Stimulated activated CD8-positive, alpha-beta memory T cell treated with anti-CD3 and anti-CD28 coated beads, Interleukin-4, amount 100 ng/mL, for 48 hours (primary cell): ENCODE measurements at regions not wholly inside any gene's neighbourhood (a gene's known extent, or its start where the extent isn't known, plus 50 kb on each side); places are given as distances from the start of the nearest gene placed in this dataset.

ENCODE experiments used
- DNase-seq: peaks from one replicate; pipeline ENCODE4 v3.0.0-alpha.2; 2020

DNA sequence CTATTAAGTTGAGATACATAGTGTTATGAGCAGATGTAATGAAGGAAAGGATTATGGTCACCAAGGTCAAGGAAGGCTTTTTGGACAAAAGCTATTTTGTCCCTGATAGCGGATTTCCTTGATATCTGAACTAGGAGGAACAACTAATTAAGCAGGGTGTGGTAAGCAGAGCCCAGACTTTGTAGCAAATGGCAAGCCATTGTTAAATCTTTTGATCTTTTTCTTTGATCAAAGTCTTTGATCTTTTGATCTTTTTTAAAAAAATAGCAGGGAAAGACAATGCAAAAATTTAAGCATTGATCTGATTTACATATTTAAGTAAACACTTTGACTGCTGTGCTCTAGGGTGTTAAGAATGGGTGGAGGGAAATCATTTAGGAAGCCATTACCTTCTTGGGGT, 1242.0 kb downstream of the MAT2B start:
- DNase-seq = no peak

DNA sequence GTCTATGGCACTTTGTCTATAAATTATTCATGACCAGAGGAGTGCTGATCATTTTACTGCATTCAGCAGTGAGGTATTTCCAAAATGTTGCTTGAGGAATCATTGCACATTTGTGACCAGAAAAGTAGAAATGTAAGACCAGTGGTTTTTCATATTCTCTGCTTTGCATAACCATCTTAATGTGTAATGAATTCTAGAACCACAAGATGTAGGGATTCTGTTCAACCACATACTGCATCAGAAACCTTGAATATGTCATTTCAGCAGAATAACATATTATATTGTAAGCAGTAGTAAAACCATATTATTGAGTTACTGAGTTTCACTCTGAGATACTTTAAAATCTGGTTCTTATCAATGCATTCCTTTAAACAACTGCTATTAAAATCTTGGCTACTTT, 1243.4 kb downstream of the MAT2B start:
- no peak for DNase-seq

DNA sequence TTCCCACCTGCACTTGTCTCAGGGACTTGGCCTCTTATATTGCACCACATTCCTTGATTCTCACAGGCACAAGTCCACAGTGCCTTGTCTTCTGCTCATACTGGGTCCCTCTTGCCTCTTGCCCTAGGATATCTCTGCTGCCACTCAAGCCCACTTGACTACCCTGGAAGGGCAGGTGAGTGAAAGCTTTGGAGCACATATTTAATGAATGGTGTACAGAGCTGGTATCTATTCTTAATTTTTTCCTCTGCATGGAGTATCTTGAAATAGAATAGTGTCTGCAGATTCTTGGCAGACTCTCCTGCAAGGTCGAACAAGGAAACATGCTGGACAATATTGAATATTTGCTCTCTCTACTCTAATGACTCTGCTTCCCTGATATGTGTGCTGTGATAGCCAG, 1248.0 kb downstream of the MAT2B start:
- DNase-seq = no peak

DNA sequence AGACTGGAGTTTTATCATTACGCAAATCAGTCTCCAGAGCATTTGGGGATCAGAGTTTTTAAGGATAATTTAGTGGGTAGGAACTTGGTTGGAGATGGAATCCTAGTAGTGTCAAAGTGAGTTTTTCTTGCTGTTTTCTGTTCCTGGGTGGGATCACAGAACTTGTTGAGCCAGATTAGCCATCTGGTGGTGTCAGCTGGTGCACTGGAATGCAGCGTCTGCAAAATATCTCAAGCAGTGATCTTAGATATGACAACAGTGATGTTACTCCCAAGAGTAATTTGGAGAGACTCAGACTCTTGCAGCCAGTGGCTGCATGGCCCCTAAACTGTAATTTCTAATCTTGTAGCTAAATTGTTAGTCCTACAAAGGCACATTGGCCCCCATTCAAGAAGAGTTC, 1257.8 kb downstream of the MAT2B start:
- DNase-seq = no peak

DNA sequence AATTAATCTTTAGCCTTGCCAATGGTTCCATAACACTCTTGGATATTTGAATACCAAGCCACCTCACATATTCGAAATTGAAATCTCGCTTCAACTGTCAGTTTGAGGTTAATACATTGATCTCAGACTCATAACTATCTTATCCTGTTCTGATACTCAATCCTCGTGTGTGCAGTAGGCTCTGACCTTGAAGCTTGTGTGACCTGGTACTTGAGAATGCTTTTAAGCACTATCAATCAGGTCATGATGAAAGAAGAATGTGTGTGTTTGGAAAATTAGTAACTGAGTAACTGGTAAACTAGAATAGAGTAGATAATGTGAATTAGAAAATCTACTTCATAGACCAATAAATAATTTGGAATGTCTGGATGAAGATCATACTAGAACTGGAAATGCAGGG, 1266.7 kb downstream of the MAT2B start:
- no peak for DNase-seq

DNA sequence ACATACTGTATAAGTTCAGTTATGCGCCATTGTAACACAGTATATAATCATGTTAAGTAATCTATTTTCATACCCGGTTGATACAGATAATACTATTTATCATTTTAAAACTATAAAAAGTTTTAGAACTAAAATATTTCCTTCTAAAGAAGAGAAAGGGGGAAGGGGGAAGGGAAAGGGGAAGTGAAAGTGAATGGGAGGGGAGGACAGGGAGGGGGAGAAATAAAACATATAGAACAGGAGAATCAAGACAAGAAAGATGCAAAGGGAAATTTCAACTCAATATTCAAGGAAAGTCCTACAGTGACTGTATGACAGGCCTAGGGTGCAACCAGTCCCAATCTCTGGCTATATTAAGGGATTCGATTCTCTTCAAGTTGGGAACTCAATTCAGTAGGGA, 1278.8 kb downstream of the MAT2B start:
- DNase-seq = no peak

DNA sequence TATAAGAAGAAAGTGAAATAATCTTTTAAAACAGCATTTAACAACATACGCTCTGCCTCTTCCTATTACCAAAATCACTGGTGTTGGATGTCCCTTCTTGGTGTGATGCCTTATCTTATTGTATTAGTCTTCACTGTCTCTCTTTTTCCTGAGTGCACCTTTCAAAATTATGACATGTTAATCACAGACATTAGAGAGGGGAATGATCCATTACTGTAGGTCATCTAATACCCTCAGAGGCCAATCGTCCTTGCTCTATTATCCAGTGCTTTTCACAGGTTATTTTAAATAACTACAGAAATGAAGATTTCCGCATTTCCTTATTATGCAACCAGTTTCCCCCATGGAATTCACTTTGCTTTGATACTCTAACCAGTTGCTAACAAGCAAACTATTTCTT, 1292.7 kb downstream of the MAT2B start:
- no peak for DNase-seq

DNA sequence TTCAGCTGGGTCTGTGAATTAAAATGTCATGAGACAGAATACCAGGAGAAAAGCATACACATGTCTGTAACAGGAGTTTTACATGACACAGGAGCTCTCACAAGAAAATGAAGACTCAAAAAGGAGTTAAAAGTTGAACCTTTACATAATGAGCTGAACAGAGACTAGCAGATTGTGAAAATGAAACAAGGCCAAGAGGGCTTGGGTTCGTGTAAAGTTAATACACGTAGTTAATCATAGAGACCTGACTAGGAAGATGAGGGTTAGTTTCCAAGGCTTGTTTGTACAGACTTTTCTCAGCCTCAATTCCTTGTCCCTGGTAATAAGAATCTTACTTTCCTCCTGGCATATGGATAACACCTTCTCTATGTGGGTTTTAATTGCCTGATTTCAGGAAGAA, 1294.0 kb downstream of the MAT2B start:
- no peak for DNase-seq

DNA sequence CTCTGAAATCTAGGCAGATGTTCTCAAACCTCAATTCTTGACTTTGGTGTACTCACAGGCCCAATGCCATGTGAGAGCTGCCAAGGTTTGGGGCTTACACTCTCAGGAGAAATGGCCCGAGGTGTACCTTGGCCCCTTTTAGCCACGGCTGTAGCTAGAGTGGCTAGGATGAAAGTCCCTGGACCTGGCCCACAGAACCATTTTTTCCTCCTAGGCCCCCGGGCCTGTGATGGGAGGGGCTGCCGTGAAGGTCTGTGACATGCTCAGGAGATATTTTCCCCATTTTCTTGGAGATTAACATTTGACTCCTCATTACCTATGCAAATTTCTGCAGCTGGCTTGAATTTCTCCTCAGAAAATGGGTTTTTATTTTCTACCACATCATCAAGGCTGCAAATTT, 1296.5 kb downstream of the MAT2B start:
- no peak for DNase-seq

DNA sequence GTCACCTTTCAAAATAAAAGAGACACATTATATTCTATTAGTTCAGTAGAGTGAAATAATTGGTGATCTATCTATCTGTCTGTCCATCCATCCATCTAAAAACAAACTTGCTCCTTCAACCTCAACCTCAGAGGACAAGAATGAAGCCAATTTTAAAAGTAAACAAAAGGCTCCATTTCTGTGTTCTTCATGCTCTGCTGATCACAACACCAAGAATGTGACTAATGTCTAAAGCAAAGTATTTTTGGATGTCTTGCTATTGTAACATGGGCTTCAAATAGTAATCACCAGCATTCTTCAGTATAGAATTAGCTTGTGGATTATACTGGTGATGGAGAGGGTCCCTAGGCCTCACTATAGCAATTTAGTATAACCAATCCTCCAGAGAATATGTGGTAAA, 1304.4 kb downstream of the MAT2B start:
- no peak for DNase-seq

DNA sequence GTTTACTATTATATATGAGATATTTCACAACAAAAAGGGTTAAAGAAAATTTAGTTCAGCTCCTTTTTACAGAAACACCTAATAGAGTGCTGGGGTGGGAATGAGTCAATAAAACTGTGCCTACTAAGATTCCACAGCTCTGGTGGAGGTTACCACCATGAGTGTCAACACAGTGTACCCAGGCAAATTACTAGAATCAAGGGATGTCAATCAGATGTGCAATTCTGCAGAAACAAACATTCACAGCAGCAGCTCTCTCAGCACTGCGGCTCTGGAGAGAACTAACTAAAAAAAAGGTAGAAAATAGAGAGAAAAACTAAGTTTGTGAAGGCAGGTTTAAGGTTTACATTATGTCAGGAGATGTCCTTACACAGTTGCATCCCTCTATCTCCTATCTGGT, 1313.0 kb downstream of the MAT2B start:
- no peak for DNase-seq

DNA sequence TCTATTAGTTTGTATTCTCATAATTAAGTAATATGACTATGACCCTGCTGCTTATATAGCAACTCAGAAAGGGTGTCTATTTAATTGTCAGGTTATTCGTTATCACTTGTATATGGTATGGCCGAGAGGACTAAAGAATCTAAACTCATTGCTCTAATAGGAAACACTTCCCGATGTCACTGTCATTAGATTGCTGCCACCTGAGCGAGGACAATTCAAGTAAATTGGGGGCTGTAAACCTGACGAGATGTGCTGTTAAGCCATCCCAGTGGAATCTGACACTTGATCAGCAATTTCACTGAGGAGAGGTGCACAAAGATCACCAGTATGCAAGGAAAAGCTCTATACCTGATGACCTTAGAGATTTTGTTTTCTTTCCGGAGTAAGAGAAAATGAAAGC, 1319.3 kb downstream of the MAT2B start:
- no peak for DNase-seq

DNA sequence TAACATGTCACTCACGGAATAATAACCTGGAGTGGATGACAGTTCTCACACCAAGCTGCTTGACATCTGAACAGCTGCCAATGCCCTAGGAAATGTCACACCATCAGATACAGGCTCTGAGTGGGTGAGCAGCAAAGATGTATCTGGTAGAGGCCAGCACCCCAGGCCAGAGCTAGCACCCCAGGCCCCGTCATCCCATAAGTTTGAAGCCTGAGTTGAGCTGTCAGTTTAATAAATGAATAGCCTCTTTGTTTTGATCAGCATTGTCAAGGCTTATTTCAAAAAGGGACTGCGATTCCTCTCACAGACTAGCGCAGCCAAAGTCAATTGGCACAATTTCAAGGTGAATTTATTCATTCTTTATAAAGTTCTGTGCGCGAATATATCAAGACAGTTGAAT, 1327.1 kb downstream of the MAT2B start:
- DNase-seq = no peak

DNA sequence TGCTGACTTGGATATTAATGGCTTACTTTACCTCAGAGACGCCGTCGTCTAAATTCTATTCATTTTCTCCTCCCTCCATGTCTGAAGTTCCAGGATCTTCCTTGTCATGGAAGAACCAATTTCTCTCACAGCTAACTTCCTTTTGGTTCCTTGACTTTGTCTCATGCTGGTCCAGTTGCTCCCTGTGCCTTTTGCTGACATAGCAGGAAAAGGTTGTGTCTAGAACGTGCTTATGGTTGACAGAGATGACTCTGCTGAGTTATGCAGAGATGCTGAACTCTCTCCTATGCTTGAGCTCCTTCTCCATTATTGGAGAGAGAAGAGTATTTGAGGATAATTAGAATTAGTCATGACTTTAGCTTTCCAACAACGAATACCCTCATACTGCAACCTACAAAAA, 1338.9 kb downstream of the MAT2B start:
- no peak for DNase-seq

DNA sequence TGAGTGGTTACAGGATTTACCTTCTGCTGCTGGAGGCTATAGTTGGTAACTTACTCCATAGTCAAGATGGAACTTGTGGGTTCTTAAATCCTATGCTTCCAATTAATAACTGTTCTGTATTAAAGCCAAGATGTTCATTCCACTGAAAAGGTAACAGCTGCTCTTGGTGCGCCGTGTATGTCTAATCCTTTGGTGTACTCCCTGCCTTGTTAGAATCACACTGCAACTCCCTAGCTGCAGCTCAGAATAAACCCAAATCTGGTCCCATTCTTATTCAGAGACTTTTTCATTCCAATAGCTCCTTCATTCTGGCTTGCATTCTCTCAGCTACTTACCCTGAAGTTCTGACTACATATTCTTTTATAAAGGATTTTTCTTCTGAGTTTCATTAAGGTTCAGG, 1355.5 kb downstream of the MAT2B start:
- no peak for DNase-seq

DNA sequence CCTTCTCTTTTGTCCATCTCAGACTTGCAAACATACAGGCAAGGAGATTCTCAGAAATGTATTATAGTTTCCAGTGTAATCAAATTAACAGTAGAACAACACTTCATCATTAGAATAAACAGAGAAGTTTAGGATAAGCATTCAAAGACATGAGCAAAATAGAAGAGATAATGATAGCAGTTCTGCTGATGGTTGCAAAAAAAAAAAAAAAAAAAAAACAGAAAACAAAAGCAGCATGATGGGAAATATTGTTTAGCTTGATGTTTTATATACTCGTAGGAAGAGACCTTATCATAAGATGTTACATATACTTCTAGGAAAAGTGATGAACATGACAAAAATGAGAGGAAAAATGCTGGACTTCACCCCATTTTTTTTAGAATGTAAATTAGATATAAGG, 1356.2 kb downstream of the MAT2B start:
- no peak for DNase-seq

DNA sequence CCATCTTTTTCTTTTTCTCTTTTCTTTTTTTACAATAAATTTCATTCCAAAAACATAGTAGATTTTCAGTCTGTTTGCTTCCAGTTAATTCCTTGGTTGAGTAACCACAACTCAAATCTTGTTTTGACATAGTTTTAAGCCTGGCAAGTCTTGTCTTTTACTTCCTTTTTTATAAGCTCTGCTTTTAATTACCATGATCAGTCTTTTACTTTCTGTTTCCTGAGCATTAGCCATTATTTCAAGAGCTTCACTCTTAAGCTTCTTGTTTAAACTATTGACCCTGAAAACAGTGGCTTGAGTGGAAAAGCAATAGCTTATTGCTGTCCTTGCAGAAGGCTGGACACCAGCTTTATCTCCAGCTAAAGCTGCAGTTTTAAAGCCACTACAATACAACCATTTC, 1363.3 kb downstream of the MAT2B start:
- DNase-seq = no peak

DNA sequence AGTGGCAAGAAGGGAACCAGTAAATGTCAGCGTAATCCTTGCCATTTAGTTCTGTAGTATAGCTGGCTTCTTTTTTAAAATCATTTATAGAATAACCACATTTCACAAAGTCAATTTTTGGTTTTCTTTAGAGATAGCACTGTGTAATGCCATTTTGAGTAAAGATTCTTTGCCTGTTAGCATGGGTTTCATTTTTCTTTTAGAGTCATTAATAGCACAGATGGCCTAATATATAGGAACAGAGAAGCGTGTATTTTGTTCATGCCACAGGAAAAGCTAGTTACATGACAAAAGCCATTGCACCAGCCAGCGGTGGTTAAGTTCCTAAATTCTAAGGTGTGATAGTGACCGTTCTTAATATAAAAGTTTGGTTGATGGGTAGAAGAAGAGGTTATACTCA, 1363.9 kb downstream of the MAT2B start:
- DNase-seq = no peak

DNA sequence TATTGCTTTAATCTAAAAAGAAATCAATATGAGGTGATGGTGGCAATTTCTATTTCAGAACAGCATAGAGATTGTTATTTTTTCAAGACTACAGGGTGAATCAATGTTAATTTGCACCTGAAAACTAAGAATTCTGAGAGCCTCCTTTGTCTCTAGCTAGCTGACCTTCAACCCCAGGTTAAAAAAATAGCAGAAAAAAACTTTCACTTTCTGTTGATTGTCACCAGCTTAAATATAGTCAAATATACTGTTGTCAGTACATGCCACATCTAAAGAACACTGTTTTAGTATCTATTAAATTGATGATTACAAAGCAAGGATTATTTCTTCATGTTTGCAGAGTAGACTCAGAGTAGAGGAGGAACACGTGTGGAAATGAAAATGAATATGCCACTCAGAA, 1371.4 kb downstream of the MAT2B start:
- no peak for DNase-seq

DNA sequence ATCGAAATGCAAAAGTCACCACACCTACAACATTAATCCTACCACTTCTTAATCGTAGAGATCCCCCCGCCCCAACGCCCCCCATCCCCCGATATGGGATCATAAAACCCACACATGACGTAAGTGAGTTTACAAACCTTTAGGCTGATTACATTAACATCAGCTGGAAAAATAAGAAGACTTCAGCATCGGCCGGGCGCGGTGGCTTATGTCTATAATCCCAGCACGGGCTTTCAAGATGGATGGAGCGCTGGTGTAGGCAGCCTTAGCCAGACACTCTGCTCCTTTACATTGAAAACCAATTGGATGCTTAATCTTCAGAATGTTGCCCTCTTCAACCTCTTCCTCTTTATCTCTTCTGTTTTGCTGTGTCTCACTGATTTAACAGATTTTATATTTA, 1376.0 kb downstream of the MAT2B start:
- no peak for DNase-seq

DNA sequence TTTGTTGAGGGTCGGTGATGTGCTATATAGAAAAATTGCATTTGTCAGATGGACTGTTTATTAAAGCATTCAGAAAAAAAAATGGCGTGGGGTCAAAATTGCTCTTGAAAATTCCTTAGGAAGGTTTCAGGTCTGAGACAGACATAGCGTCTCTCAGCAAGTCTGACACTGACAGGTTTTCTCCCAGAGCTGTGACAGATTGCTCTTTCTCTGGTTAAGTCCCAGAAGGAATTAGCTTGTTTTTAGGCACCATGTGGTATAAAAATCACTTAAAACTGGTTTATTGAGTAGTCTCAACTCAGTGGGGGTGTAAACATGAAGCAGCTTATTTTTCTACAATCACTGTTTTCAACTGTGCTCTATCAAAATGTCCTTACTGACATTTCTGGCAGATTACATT, 1379.8 kb downstream of the MAT2B start:
- DNase-seq = no peak

DNA sequence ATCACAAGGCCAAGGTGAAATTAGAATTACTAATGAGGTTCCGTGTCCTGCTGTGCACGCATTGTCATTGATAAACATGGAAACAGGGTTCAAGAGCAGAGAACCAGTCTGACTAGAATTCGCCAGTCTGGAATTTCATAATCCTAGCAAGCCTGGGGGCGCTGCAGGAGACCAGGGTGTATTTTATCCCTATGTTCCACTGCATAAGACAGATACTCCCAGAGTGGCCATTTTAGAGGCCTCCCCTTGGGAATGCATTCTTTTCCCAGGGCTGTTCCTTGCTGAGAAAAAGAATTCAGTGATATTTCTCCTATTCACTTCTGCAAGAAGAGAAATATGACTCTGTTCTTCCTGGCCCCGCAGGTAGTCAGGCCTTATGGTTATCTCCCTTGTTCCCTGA, 1387.7 kb downstream of the MAT2B start:
- DNase-seq = no peak

DNA sequence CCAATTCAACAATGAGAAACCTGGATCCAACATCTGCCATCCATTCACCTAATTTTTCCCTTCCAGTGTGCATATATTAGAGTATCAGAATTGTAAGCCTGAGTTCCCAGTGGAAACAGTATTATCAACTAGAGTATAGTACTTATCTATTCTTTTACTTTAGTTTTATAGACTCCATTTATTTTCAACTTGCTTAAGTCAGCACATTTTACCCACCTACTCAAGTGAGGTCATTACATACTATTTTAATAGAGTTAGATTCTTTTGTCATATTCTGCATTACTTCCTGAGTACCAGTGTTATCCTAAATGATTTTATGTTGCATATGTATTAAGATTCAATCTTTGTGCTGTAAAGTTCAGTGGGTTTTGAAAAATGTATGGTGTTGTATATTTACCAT, 1393.3 kb downstream of the MAT2B start:
- DNase-seq = no peak

DNA sequence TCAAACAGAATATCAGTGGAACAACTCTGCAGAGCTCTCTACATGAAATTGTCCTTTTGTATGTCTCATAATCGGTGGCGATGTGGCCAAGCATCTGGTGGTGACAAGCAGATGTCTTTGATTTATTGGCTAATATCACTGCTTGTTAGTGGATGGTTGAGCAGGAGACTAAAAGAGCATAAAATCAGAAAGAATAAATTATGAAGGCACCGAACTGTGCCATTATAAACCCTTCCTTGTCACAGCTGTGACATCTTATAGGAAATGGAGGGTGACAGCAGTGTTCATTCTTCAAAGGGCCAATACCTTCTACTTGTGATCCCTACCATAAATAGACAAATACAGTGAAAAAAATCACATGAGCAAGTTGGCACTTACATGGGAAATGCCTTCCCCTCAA, 1404.3 kb downstream of the MAT2B start:
- no peak for DNase-seq

DNA sequence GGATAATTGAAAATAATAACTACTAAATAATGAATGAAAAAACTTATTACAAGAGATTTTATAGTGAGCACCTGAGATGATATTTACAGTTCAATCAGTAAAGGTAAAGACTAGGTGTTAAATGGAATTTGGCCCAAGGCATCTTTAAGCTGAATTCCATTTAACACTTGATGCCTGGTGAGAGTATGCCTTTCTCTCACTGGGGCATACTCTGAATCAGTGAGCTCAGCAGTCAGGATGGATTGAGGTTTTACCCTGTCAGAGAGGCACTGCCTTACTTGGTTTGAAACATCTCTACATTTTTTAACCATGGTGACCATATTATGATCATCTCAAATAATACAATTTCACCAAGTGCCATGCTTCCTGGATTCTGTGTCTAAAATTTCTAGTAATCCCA, 1416.3 kb downstream of the MAT2B start:
- DNase-seq = no peak

DNA sequence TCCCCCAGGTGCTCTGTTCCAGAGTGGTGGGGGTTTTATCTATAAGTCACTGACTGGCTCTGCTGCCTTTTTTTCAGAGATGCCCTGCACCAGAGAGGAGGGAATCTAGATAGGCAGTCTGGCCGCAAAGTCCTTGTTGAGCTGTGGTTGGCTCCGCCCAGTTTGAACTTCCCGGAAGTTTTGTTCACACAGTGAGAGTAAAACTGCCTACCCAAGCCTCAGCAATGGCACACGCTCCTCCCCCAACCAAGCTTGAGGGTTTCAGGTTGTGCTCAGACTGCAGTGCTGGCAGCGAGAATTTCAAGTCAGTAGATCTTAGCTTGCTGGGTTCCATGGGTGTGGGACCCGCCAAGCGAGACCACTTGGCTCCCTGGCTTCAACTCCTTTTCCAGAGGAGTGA, 1428.6 kb downstream of the MAT2B start:
- no peak for DNase-seq

DNA sequence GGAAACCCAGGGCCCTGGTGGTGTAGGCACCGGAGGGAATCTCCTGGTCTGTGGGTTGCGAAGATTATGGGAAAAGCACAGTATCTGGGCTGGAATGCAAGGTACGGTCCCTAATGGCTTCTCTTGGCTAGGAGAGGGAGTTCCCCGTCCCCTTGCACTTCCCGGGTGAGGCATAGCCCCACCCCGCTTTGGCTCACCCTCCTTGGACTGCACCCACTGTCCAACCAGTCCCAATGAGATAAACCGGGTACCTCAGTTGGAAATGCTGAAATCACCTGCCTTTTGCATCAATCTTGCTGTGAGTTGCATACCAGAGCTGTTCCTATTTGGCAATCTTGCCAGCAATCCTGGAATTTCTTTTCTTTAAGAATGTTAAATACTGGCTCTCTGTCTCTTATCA, 1429.1 kb downstream of the MAT2B start:
- DNase-seq = no peak
